Fibroblast of skin of right quadriceps (primary cell): ENCODE measurements at regions not wholly inside any gene's neighbourhood (a gene's known extent, or its start where the extent isn't known, plus 50 kb on each side); places are given as distances from the start of the nearest gene placed in this dataset.
"Not testable (repeated sequence)": the region's sequence is repeated elsewhere in the genome, so short reads cannot be mapped to it uniquely, and the experiment has no call there.

Experiments used
- DNase-seq: peaks from one replicate; pipeline ENCODE4 v3.0.0-alpha.2; 2013

GRCh38 chr21:18834121-18834520, 430.5 kb upstream of the TMPRSS15 start:
- DNase-seq = not testable (repeated sequence)

DNA sequence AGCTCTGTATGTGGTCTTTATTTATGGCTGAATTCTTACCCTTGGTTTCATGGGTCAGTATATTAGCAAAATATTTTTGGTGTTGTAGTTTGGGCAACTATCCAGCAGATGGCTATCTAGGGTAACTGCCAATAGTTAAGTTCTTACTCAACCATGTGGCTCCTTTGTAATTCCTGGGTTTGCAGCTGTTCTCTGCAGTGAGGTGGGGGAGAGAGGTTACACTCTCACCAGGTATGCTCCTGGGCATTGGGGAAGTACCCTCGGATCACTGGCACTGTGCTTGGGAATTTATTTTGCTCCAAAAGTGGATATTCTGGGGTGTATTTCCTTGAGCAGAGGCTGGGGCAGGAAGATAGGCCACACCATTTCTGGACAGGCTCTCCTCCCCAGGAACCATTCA, 436.7 kb upstream of the TMPRSS15 start:
- no peak for DNase-seq

GRCh38 chr21:18857606-18858005, 454.0 kb upstream of the TMPRSS15 start:
- not testable (repeated sequence) for DNase-seq

DNA sequence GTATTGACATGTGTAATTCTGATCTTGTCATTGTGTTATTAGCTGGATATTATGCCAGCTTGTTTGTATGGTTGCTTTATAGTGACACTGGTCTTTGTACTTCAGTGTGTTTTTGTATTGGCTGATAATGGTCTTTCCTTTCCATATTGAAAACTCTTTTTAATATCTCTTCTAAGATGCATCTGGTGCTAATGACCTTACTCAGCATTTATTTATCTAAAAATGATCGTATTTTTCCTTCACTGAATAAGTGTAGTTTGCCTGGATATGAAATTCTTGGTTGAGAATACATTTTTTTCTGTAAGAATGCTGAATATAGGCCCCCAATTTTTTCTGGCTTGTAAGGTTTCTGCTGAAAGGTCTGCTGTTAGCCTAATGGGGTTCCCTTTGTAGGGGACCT, 465.5 kb upstream of the TMPRSS15 start:
- no peak for DNase-seq

GRCh38 chr21:18877917-18878316, 474.3 kb upstream of the TMPRSS15 start:
- DNase-seq = no peak

DNA sequence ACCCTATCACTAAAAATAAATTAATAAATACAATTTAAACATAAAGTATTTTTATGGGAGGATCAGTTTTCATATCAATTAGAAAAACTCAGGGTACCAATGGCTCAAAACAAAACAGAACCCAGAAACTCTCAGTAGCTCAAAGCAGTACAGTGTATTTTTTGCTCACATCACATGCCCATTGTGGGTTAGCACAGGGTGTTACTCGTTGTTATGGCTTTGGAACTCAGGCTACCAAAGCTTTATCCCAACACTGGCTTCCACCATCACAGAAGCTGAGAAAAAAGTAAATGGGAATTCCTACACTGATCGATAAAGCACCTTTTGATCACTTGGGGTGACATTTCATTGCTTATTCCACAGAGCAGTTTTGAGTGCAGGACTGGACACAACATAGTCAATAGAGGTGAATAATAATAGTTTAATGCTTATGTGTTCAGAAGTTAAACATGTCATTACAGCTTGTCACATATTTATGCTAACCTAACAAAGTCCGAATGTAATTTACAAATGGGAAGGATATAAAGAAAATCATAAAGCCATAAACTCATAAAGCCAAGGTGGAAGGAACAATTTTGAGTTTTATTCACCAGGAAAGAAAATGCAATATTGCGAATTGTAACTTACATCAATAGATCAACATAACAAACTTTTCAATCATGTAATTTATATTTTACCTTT, 484.5 kb upstream of the TMPRSS15 start:
- DNase-seq = no peak

- DNase-seq = no peak
Observed at GRCh38 chr21:18893406-18893805, 489.8 kb upstream of the TMPRSS15 start.

GRCh38 chr21:18894387-18894786, 490.8 kb upstream of the TMPRSS15 start:
- no peak for DNase-seq

GRCh38 chr21:18899261-18899660, 495.7 kb upstream of the TMPRSS15 start:
- DNase-seq = no peak

GRCh38 chr21:18902660-18903059, 499.1 kb upstream of the TMPRSS15 start:
- DNase-seq = no peak

DNA sequence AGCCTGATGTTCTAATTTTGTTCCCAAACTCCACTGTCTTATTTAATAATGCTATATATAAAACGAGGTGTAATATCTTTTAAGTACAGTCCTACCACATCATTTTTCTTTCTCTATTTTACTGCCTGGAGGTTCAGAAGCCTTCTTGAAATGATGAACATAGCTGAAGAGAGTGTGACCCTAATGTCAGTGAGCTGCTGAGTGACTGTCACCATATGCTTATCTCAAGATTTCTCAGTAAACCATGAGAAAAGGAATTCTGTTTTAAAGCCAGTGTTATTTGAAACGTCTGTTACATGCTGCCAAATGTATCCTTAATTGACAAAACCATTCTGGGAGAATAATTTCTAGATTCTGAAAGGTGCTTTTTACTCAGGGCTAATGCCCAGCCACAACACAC, 503.5 kb upstream of the TMPRSS15 start:
- DNase-seq = no peak

GRCh38 chr21:18908641-18909040, 505.1 kb upstream of the TMPRSS15 start:
- DNase-seq = no peak

- DNase-seq = no peak
Observed at GRCh38 chr21:18913914-18914313, 510.3 kb upstream of the TMPRSS15 start.

GRCh38 chr21:18914570-18914969, 511.0 kb upstream of the TMPRSS15 start:
- DNase-seq = no peak

GRCh38 chr21:18917622-18918021, 514.0 kb upstream of the TMPRSS15 start:
- DNase-seq = no peak

DNA sequence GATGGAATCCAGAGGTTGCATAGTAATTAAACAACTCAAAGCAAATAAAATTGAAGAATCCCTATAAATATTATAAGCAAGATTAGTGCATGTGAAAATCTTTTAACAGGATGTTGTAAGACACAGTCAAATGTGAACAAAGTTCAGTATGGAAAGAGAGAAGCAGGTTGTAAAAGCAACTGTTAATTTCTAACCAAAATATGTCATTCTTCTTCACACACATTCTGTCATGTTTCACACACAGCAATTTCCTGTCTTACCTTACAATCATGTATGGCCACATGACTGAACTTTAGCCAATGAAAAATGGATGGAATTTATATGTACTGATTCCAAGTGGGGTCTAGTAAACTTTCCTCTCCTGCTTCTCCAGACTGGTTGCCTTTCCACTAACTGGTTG, 527.7 kb upstream of the TMPRSS15 start:
- DNase-seq = no peak

GRCh38 chr21:18937337-18937736, 533.8 kb upstream of the TMPRSS15 start:
- no peak for DNase-seq

DNA sequence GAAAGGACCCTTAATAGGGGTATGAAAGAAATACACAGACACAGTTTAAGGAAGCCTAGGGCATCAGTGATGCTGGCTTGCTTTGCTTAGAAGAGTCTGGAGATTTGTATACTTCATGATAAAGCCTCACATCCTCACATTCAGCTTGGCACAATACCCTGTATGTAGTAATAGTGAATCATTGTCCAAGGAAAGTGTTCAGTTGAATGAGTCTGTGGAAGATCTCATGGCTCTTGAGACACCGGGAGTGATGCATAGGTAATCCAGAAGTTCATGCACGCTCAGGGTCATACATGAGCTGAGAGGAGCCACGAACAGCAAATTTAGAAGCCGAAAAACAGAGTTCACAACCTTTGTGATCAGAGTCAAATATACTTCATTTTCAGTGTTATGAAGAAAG, 537.2 kb upstream of the TMPRSS15 start:
- DNase-seq = no peak

DNA sequence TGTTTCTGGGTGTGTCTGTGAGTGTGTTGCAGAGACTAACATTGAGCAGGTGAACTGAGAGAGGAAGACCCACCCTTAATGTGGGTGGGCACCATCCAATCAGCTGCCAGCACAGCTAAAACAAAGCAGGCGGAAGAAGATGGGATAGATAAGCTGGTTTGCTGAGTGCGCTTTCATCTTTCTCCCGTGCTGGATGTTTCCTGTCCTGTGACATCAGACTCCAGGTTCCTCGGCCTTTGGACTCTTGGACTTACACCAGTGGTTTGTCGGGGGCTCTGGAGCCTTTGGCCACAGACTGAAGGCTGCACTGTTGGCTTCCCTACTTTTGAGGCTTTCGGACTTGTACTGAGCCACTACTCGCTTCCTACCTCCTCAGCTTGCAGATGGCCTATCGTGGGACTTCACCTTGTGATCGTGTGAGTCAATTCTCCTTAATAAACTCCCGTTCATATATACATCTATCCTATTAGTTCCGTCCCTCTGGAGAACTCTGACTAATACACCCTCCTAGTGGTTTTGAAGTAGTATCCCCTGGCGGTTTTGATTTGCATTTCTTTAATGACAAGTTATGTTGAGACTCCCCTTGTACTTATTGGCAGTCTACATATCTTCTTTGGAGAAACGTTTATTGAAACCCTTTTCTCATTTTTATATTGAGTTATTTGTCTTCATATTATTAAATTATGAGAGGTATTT, 546.6 kb upstream of the TMPRSS15 start:
- no peak for DNase-seq

- DNase-seq = peak; percentile 15
Observed at GRCh38 chr21:18951271-18952038, 547.9 kb upstream of the TMPRSS15 start.

DNA sequence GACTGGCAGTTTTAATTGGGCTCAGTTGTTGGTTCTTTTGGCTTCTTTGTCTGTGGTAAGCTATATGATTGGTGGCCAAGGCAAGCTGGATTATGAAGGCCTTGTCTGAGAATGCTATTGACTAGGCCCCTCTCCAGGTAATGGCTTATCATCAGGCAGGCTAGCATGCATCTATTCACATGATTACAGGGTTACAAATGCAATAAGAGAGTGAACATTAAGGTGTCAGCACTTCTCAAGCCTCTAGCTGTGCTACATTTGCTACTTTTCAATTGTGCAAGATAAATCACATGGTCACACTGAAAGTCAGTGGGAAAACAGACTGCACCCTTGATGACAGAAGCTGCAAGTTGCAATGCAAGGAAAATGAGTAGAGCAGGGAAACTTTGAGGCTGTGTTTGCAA, 550.9 kb upstream of the TMPRSS15 start:
- DNase-seq = no peak

GRCh38 chr21:18959817-18960216, 556.2 kb upstream of the TMPRSS15 start:
- DNase-seq = no peak

- DNase-seq = no peak
Observed at GRCh38 chr21:18960306-18960705, 556.7 kb upstream of the TMPRSS15 start.

DNA sequence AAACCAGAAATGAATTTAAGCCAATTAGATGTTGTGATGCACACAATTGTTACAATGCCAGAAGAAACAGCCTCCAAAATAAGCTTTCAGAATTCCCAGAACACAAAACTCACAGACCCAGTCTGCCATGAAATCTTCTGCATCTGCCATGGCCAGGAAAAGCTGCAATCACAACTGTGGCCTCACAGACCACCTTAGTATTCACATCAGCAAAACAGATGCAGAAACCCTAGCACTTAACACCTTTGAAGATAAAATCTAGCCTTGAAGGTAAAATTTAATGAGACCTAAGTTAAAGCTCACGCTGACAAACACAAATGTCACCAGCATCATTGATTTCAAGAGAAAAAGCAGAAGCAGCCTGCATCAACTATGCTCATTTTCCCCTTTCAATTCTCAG, 566.8 kb upstream of the TMPRSS15 start:
- DNase-seq = no peak
